ENCODE measurements at regions not wholly inside any gene's neighbourhood (a gene's known extent, or its start where the extent isn't known, plus 50 kb on each side); places are given as distances from the start of the nearest gene placed in this dataset.

- CTCF ChIA-PET, result no interaction called here
- intact Hi-C loops (cut with micrococcal nuclease), result no loop called here
- H3K9me3 Mint-ChIP-seq, result peaks cover 1% of the 10 kb centered on the region
Measured at GRCh38 chr2:5897249-5897648, 205.1 kb downstream of the SOX11 start.

GRCh38 chr2:5898667-5899066 lies 206.5 kb downstream of the SOX11 start:
- Mint-ChIP-seq H3K27me3 (ENCODE audit: low read depth) (no peaks in the 10 kb centered on the region), H3K27ac (no peak overlapping the region), H3K4me1 (ENCODE audit: low read depth) (no peaks in the 10 kb centered on the region), H3K36me3 (ENCODE audit: low read depth) (no peaks in the 10 kb centered on the region), H3K4me3 (no peak overlapping the region), H3K9me3 (peaks cover 4% of the 10 kb centered on the region)
- CTCF ChIA-PET, result no interaction called here
- DNase-seq, result no peak
- intact Hi-C loops (cut with micrococcal nuclease), result no loop called here

More at GRCh38 chr2:5897249-5897648, 205.1 kb downstream of the SOX11 start:
- Mint-ChIP-seq H3K27me3 (ENCODE audit: low read depth) (no peaks in the 10 kb centered on the region), H3K4me1 (ENCODE audit: low read depth) (no peaks in the 10 kb centered on the region), H3K27ac (no peak overlapping the region), H3K4me3 (no peak overlapping the region), H3K36me3 (ENCODE audit: low read depth) (no peaks in the 10 kb centered on the region)
- no peak for DNase-seq

GRCh38 chr2:5905661-5906060 lies 213.5 kb downstream of the SOX11 start:
- H3K27me3 Mint-ChIP-seq (ENCODE audit: low read depth), result no peaks in the 10 kb centered on the region
- no peak overlapping the region for H3K27ac Mint-ChIP-seq
- intact Hi-C loops (cut with micrococcal nuclease), result no loop called here
- CTCF ChIA-PET, result no interaction called here
- H3K4me1 Mint-ChIP-seq (ENCODE audit: low read depth), result no peaks in the 10 kb centered on the region
- peaks cover 4% of the 10 kb centered on the region for H3K9me3 Mint-ChIP-seq
- no peak for DNase-seq
- no peak overlapping the region for H3K4me3 Mint-ChIP-seq
- H3K36me3 Mint-ChIP-seq (ENCODE audit: low read depth), result no peaks in the 10 kb centered on the region

- H3K4me1 Mint-ChIP-seq (ENCODE audit: low read depth), result no peaks in the 10 kb centered on the region
- H3K36me3 Mint-ChIP-seq (ENCODE audit: low read depth), result no peaks in the 10 kb centered on the region
- no peaks in the 10 kb centered on the region for H3K27me3 Mint-ChIP-seq (ENCODE audit: low read depth)
- no peak for DNase-seq
- H3K27ac Mint-ChIP-seq, result no peak overlapping the region
- no peak overlapping the region for H3K4me3 Mint-ChIP-seq
- peaks cover 3% of the 10 kb centered on the region for H3K9me3 Mint-ChIP-seq
- intact Hi-C loops (cut with micrococcal nuclease), result no loop called here
- CTCF ChIA-PET, result no interaction called here
Measured at GRCh38 chr2:5908071-5908470, 215.9 kb downstream of the SOX11 start.

GRCh38 chr2:5911718-5912117 lies 219.5 kb downstream of the SOX11 start:
- intact Hi-C loops (cut with micrococcal nuclease), result no loop called here
- no peaks in the 10 kb centered on the region for H3K4me1 Mint-ChIP-seq (ENCODE audit: low read depth)

GRCh38 chr2:5913711-5914395 lies 221.7 kb downstream of the SOX11 start:
- H3K4me3 Mint-ChIP-seq, result no peak overlapping the region
- no peaks in the 10 kb centered on the region for H3K27me3 Mint-ChIP-seq (ENCODE audit: low read depth)
- no peak overlapping the region for H3K27ac Mint-ChIP-seq
- no peak for DNase-seq
- H3K36me3 Mint-ChIP-seq (ENCODE audit: low read depth), result no peaks in the 10 kb centered on the region
- intact Hi-C loops (cut with micrococcal nuclease), result no loop called here
- CTCF ChIA-PET, result no interaction called here
- no peaks in the 10 kb centered on the region for H3K4me1 Mint-ChIP-seq (ENCODE audit: low read depth)
- peaks cover 2% of the 10 kb centered on the region for H3K9me3 Mint-ChIP-seq

More at GRCh38 chr2:5911718-5912117, 219.5 kb downstream of the SOX11 start:
- no peak for DNase-seq
- Mint-ChIP-seq H3K27me3 (ENCODE audit: low read depth) (no peaks in the 10 kb centered on the region), H3K27ac (no peak overlapping the region), H3K9me3 (peaks cover 2% of the 10 kb centered on the region), H3K4me3 (no peak overlapping the region), H3K36me3 (ENCODE audit: low read depth) (no peaks in the 10 kb centered on the region)
- CTCF ChIA-PET, result no interaction called here

GRCh38 chr2:5914811-5915611 lies 222.8 kb downstream of the SOX11 start:
- Mint-ChIP-seq H3K27ac (no peak overlapping the region), H3K36me3 (ENCODE audit: low read depth) (no peaks in the 10 kb centered on the region), H3K4me1 (ENCODE audit: low read depth) (no peaks in the 10 kb centered on the region), H3K27me3 (ENCODE audit: low read depth) (no peaks in the 10 kb centered on the region), H3K9me3 (peaks cover 2% of the 10 kb centered on the region), H3K4me3 (no peak overlapping the region)
- CTCF ChIA-PET, result no interaction called here
- DNase-seq, result no peak
- intact Hi-C loops (cut with micrococcal nuclease), result no loop called here

GRCh38 chr2:5915881-5916310 lies 223.7 kb downstream of the SOX11 start:
- peaks cover 2% of the 10 kb centered on the region for H3K9me3 Mint-ChIP-seq
- H3K4me3 Mint-ChIP-seq, result no peak overlapping the region
- intact Hi-C loops (cut with micrococcal nuclease), result no loop called here
- no peak overlapping the region for H3K27ac Mint-ChIP-seq
- no peaks in the 10 kb centered on the region for H3K36me3 Mint-ChIP-seq (ENCODE audit: low read depth)
- H3K27me3 Mint-ChIP-seq (ENCODE audit: low read depth), result no peaks in the 10 kb centered on the region
- DNase-seq, result peak; percentile 38
- H3K4me1 Mint-ChIP-seq (ENCODE audit: low read depth), result no peaks in the 10 kb centered on the region
- CTCF ChIA-PET, result no interaction called here

- no peak overlapping the region for H3K4me3 Mint-ChIP-seq
- no peaks in the 10 kb centered on the region for H3K27me3 Mint-ChIP-seq (ENCODE audit: low read depth)
- H3K36me3 Mint-ChIP-seq (ENCODE audit: low read depth), result no peaks in the 10 kb centered on the region
- DNase-seq, result no peak
- H3K27ac Mint-ChIP-seq, result no peak overlapping the region
- CTCF ChIA-PET, result interaction anchor here (0.6 kb wide), 1 partner anchor 36 kb away, joined by 4 read pairs; no protein-coding TSS in a partner anchor
- H3K9me3 Mint-ChIP-seq, result no peaks in the 10 kb centered on the region
- intact Hi-C loops (cut with micrococcal nuclease), result no loop called here
- H3K4me1 Mint-ChIP-seq (ENCODE audit: low read depth), result no peaks in the 10 kb centered on the region
Measured at GRCh38 chr2:5921081-5921642, 229.0 kb downstream of the SOX11 start.

- CTCF ChIA-PET, result no interaction called here
- H3K27ac Mint-ChIP-seq, result no peak overlapping the region
- intact Hi-C loops (cut with micrococcal nuclease), result no loop called here
Measured at GRCh38 chr2:5923957-5924945, 232.1 kb downstream of the SOX11 start.

GRCh38 chr2:5925604-5926003 lies 233.4 kb downstream of the SOX11 start:
- intact Hi-C loops (cut with micrococcal nuclease), result no loop called here
- H3K4me3 Mint-ChIP-seq, result no peak overlapping the region
- no peak for DNase-seq
- H3K4me1 Mint-ChIP-seq (ENCODE audit: low read depth), result no peaks in the 10 kb centered on the region
- H3K9me3 Mint-ChIP-seq, result peaks cover 5% of the 10 kb centered on the region
- H3K27me3 Mint-ChIP-seq (ENCODE audit: low read depth), result no peaks in the 10 kb centered on the region
- CTCF ChIA-PET, result no interaction called here
- H3K36me3 Mint-ChIP-seq (ENCODE audit: low read depth), result no peaks in the 10 kb centered on the region
- H3K27ac Mint-ChIP-seq, result no peak overlapping the region

More at GRCh38 chr2:5923957-5924945, 232.1 kb downstream of the SOX11 start:
- Mint-ChIP-seq H3K27me3 (ENCODE audit: low read depth) (no peaks in the 10 kb centered on the region), H3K36me3 (ENCODE audit: low read depth) (no peaks in the 10 kb centered on the region), H3K9me3 (peaks cover 1% of the 10 kb centered on the region), H3K4me3 (no peak overlapping the region), H3K4me1 (ENCODE audit: low read depth) (no peaks in the 10 kb centered on the region)
- DNase-seq, result no peak

- intact Hi-C loops (cut with micrococcal nuclease), result no loop called here
- Mint-ChIP-seq H3K27ac (no peak overlapping the region), H3K4me3 (no peak overlapping the region)
Measured at GRCh38 chr2:5926871-5927512, 234.8 kb downstream of the SOX11 start.

More at GRCh38 chr2:5926871-5927512, 234.8 kb downstream of the SOX11 start:
- H3K9me3 Mint-ChIP-seq, result peaks cover 5% of the 10 kb centered on the region
- CTCF ChIA-PET, result no interaction called here
- no peaks in the 10 kb centered on the region for H3K4me1 Mint-ChIP-seq (ENCODE audit: low read depth)
- no peak for DNase-seq
- H3K27me3 Mint-ChIP-seq (ENCODE audit: low read depth), result no peaks in the 10 kb centered on the region
- no peaks in the 10 kb centered on the region for H3K36me3 Mint-ChIP-seq (ENCODE audit: low read depth)

All from activated naive CD4-positive, alpha-beta T cell treated with anti-CD3 and anti-CD28 coated beads for 36 hours (primary cell).